ENCODE measurements at regions not wholly inside any gene's neighbourhood (a gene's known extent, or its start where the extent isn't known, plus 50 kb on each side); places are given as distances from the start of the nearest gene placed in this dataset.

- no peak for ATAC-seq
- no peak for DNase-seq
- H3K27me3 ChIP-seq (ENCODE audit: low read length) = no peaks in the 10 kb centered on the region
- H3F3A ChIP-seq (ENCODE audit: low read length, unreplicated experiment) = no peaks in the 10 kb centered on the region
- BruUV-seq (replicated peaks) = no TSS peak
- POLR2A ChIA-PET (ENCODE audit: unreplicated experiment) = no interaction called here
- TF ChIP-seq EZH2phosphoT487 (IDR thresholded peaks at IDR 0.05; ENCODE audit: borderline replicate concordance, low read length) (no peak), CTCF (conservative IDR thresholded peaks at IDR 0.05; ENCODE audit: low read depth, low read length) (no peak), EZH2 (IDR thresholded peaks at IDR 0.05; ENCODE audit: low read length, unreplicated experiment) (no peak)
- intact Hi-C loops (cut with micrococcal nuclease) = no loop called here
- no peaks in the 10 kb centered on the region for H3K9me3 ChIP-seq (ENCODE audit: low read length)
- H2AFZ ChIP-seq (ENCODE audit: low read length) = no peak overlapping the region
- H3K36me3 ChIP-seq (ENCODE audit: low read depth, low read length) = no peaks in the 10 kb centered on the region
- H3K4me1 ChIP-seq (ENCODE audit: insufficient read depth, low read length) = peaks cover 19% of the 10 kb centered on the region
- H3K79me2 ChIP-seq (ENCODE audit: low read length) = no peaks in the 10 kb centered on the region
- H3K4me3 ChIP-seq (ENCODE audit: low read length) = no peak overlapping the region
- H3K4me2 ChIP-seq (ENCODE audit: low read length) = no peak overlapping the region
- H3K9ac ChIP-seq (ENCODE audit: low read length) = no peak overlapping the region
- H3K9me2 ChIP-seq (replicated peaks; ENCODE audit: low read length) = no peaks in the 10 kb centered on the region
- H3K27ac ChIP-seq (ENCODE audit: low read length) = no peak overlapping the region
- H4K20me1 ChIP-seq (ENCODE audit: low read length) = no peaks in the 10 kb centered on the region
- CTCF ChIA-PET = interaction anchor here (0.6 kb wide), 1 partner anchor 10 kb away, joined by 3 read pairs; no protein-coding TSS in a partner anchor
Measured at GRCh38 chr2:176464886-176465564, 195.8 kb downstream of the MTX2 start.

- CTCF ChIA-PET = no interaction called here
Measured at GRCh38 chr2:176466918-176467452, 197.7 kb downstream of the MTX2 start.

More at GRCh38 chr2:176466918-176467452, 197.7 kb downstream of the MTX2 start:
- peaks cover 9% of the 10 kb centered on the region; the same call in 1 of the 2 replicates for H3K4me1 ChIP-seq (ENCODE audit: insufficient read depth, low read length)
- H3K9me2 ChIP-seq (replicated peaks; ENCODE audit: low read length) = no peaks in the 10 kb centered on the region
- no peak overlapping the region for H3K4me3 ChIP-seq (ENCODE audit: low read length)
- H2AFZ ChIP-seq (ENCODE audit: low read length) = no peak overlapping the region
- H3K9me3 ChIP-seq (ENCODE audit: low read length) = no peaks in the 10 kb centered on the region
- intact Hi-C loops (cut with micrococcal nuclease) = no loop called here
- no peak overlapping the region for H3K4me2 ChIP-seq (ENCODE audit: low read length)
- no TSS peak for BruUV-seq (replicated peaks)
- no peaks in the 10 kb centered on the region for H3K36me3 ChIP-seq (ENCODE audit: low read depth, low read length)
- POLR2A ChIA-PET (ENCODE audit: unreplicated experiment) = no interaction called here
- ATAC-seq = no peak
- TF ChIP-seq CTCF (conservative IDR thresholded peaks at IDR 0.05; ENCODE audit: low read depth, low read length) (no peak), EZH2phosphoT487 (IDR thresholded peaks at IDR 0.05; ENCODE audit: borderline replicate concordance, low read length) (no peak), EZH2 (IDR thresholded peaks at IDR 0.05; ENCODE audit: low read length, unreplicated experiment) (no peak)
- H3K9ac ChIP-seq (ENCODE audit: low read length) = no peak overlapping the region
- no peaks in the 10 kb centered on the region for H4K20me1 ChIP-seq (ENCODE audit: low read length)
- H3K79me2 ChIP-seq (ENCODE audit: low read length) = no peaks in the 10 kb centered on the region
- H3K27me3 ChIP-seq (ENCODE audit: low read length) = no peaks in the 10 kb centered on the region
- no peak overlapping the region for H3K27ac ChIP-seq (ENCODE audit: low read length)
- H3F3A ChIP-seq (ENCODE audit: low read length, unreplicated experiment) = no peaks in the 10 kb centered on the region
- no peak for DNase-seq
